GM12878 (cell line): ENCODE measurements at regions not wholly inside any gene's neighbourhood (a gene's known extent, or its start where the extent isn't known, plus 50 kb on each side); places are given as distances from the start of the nearest gene placed in this dataset.

Experiments
- ATAC-seq: fragments of 200-7000 bp; cut with Tn5 transposase; 3 replicates; pipeline ENCODE4 v1.9.1; 2020; ENCODE audit warnings: mild to moderate bottlenecking, moderate library complexity
- BruUV-seq: library from RNA; stranded (reverse); fragments of 400-500 nt; replicated peaks from 2 replicates; lab custom pipeline; 2021; lab: Mats Ljungman, UMichigan
- CTCF ChIA-PET: fragments of 300-600 bp; sonication (Branson Sonifier 250); formaldehyde crosslinking; extraction: SDS; loops from one replicate; lab custom pipeline; 2021; ENCODE audit warnings: inconsistent platforms; lab: Yijun Ruan, JAX
- POLR2A ChIA-PET: fragments of 350-600 bp; formaldehyde crosslinking; extraction: SDS; loops from one replicate; lab custom pipeline; 2021; ENCODE audit warnings: inconsistent platforms; lab: Charles Lee
- RAD21 ChIA-PET: fragments of 300-600 bp; sonication (Branson Sonifier 250); formaldehyde crosslinking; loops from one replicate; lab custom pipeline; 2023; ENCODE audit warnings: antibody characterized with exemption; ENCODE audit not compliant: unreplicated experiment; lab: Charles Lee
- SMC1A ChIA-PET: fragments of 300-600 bp; sonication (Branson Sonifier 250); formaldehyde crosslinking; loops from one replicate; lab custom pipeline; 2023; ENCODE audit not compliant: unreplicated experiment, uncharacterized antibody; lab: Charles Lee
- DNase-seq: peaks from one replicate; pipeline ENCODE4 v3.0.0-alpha.2; 2011; ENCODE audit warnings: low read depth, low spot score
- FAIRE-seq: peaks from 3 replicates; lab custom pipeline; 2011; peaks lifted over from hg19 to GRCh38; lab: Jason Lieb, UNC
- H2AFZ ChIP-seq: 2 replicates; pipeline ENCODE4 v1.6.0; 2011; ENCODE audit warnings: low read depth, low read length, control low read depth; ENCODE audit not compliant: control insufficient read depth
- H3K27ac ChIP-seq: 2 replicates; pipeline ENCODE4 v1.5.1; 2011; ENCODE audit warnings: control low read depth; ENCODE audit not compliant: control insufficient read depth, insufficient read depth
- H3K27me3 ChIP-seq, 2 experiments: replicated peaks in 1 of 2; 2 replicates each; pipeline versions ENCODE4 v1.6.0 to v1.6.1; 2011; ENCODE audit warnings: low read length in 1 of 2; ENCODE audit not compliant: control insufficient read depth in 2 of 2, insufficient read depth in 2 of 2
- H3K36me3 ChIP-seq, 2 experiments: 2 replicates each; pipeline ENCODE4 v1.5.1; 2011; ENCODE audit warnings: low read length in 1 of 2; ENCODE audit not compliant: control insufficient read depth in 2 of 2, insufficient read depth in 2 of 2
- H3K4me1 ChIP-seq: 2 replicates; pipeline ENCODE4 v1.6.1; 2011; ENCODE audit warnings: mild to moderate bottlenecking, low read length, moderate library complexity, mixed read lengths; ENCODE audit not compliant: control insufficient read depth, insufficient read depth
- H3K4me2 ChIP-seq: 2 replicates; pipeline ENCODE4 v1.6.0; 2011; ENCODE audit warnings: control low read depth; ENCODE audit not compliant: control insufficient read depth, insufficient read depth
- H3K4me3 ChIP-seq: fragments of 200-600 bp; sonication (generic); 2 replicates; pipeline ENCODE4 v1.5.1; 2016
- H3K79me2 ChIP-seq: 2 replicates; pipeline ENCODE4 v1.6.0; 2011; ENCODE audit warnings: low read length; ENCODE audit not compliant: control insufficient read depth, insufficient read depth
- H3K9ac ChIP-seq: 2 replicates; pipeline ENCODE4 v1.8.0; 2011; ENCODE audit warnings: low read length, control low read depth, mixed read lengths; ENCODE audit not compliant: control insufficient read depth, insufficient read depth
- H3K9me3 ChIP-seq: replicated peaks from 3 replicates; pipeline ENCODE4 v1.5.1; 2011; ENCODE audit warnings: mild to moderate bottlenecking, low read length; ENCODE audit not compliant: control insufficient read depth, insufficient read depth
- H4K20me1 ChIP-seq: 2 replicates; pipeline ENCODE4 v1.6.0; 2011; ENCODE audit not compliant: control insufficient read depth, insufficient read depth
- BCL3 ChIP-seq: IDR thresholded peaks from 2 replicates; pipeline ENCODE4 v1.6.1; 2011; ENCODE audit warnings: borderline replicate concordance, low read depth, mild to moderate bottlenecking, moderate library complexity, low read length; ENCODE audit not compliant: insufficient read depth, poor library complexity, severe bottlenecking
- KLF5 ChIP-seq: fragments of 450-650 bp; IDR thresholded peaks from 2 replicates; pipeline ENCODE4 v1.6.1; 2014; ENCODE audit warnings: mild to moderate bottlenecking; ENCODE audit not compliant: partially characterized antibody
- RUNX3 ChIP-seq: IDR thresholded peaks from 2 replicates; pipeline ENCODE4 v1.6.1; 2012; ENCODE audit warnings: low read length, inconsistent platforms
- SIX5 ChIP-seq: IDR thresholded peaks from 2 replicates; pipeline ENCODE4 v1.6.1; 2011; ENCODE audit warnings: mild to moderate bottlenecking, low read depth, low read length, moderate library complexity; ENCODE audit not compliant: severe bottlenecking
- WRNIP1 ChIP-seq: IDR thresholded peaks from 2 replicates; pipeline ENCODE4 v1.6.1; 2011; ENCODE audit warnings: low read depth, low read length, improper control_type of control experiment, borderline replicate concordance
- ZZZ3 ChIP-seq: IDR thresholded peaks from 2 replicates; pipeline ENCODE4 v1.6.1; 2011; ENCODE audit warnings: low read depth; ENCODE audit not compliant: control insufficient read depth, insufficient read length
- WGBS: methylation state at CpG from one replicate; pipeline ENCODE4 v1.1.6; 2016; ENCODE audit warnings: low lambda C conversion rate; ENCODE audit not compliant: insufficient replicate concordance, insufficient coverage; ENCODE audit errors: missing lambda C conversion rate; 5-methylcytosine and 5-hydroxymethylcytosine counted together
- in situ Hi-C: fragments of 300-500 bp; cut with MboI; formaldehyde crosslinking; loops from 9 replicates; pipeline ENCODE4 v1.14.3; 2018; ENCODE audit warnings: mixed read lengths
- intact Hi-C: fragments of 100-400 bp; cut with micrococcal nuclease; formaldehyde crosslinking; loops from one replicate; pipeline ENCODE4 v1.14.2; 2022; ENCODE audit not compliant: unreplicated experiment
- TF ChIP-seq, protein P1 (sequence below): fragments of 450-650 bp; formaldehyde crosslinking; IDR thresholded peaks from 2 replicates; pipeline ENCODE4 v1.4.0; 2020; ENCODE audit warnings: mild to moderate bottlenecking, moderate library complexity

DNA sequence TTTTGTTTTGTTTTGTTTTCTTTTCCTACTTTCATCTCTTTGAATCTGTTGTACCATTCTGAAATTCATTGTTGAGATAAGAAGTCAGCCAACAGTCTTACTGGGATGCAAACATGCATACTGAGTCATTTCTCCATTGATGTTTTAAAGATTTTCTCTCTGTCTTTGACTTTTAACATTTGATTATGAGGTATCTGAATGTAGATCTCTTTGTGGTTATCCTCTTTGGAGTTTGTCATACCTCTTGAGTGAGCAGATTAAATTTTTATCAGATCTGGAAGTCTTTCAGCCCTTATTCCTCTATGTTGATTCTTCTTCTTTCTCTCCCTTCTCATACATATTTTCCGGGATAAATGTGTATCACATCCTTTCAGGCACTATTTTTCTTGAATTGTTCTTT, 406.9 kb upstream of the NCAM2 start:
- TF ChIP-seq KLF5 (no peak), SIX5 (no peak), ZZZ3 (no peak), RUNX3 (no peak), WRNIP1 (no peak), BCL3 (no peak)
- TF ChIP-seq, protein P1, sequence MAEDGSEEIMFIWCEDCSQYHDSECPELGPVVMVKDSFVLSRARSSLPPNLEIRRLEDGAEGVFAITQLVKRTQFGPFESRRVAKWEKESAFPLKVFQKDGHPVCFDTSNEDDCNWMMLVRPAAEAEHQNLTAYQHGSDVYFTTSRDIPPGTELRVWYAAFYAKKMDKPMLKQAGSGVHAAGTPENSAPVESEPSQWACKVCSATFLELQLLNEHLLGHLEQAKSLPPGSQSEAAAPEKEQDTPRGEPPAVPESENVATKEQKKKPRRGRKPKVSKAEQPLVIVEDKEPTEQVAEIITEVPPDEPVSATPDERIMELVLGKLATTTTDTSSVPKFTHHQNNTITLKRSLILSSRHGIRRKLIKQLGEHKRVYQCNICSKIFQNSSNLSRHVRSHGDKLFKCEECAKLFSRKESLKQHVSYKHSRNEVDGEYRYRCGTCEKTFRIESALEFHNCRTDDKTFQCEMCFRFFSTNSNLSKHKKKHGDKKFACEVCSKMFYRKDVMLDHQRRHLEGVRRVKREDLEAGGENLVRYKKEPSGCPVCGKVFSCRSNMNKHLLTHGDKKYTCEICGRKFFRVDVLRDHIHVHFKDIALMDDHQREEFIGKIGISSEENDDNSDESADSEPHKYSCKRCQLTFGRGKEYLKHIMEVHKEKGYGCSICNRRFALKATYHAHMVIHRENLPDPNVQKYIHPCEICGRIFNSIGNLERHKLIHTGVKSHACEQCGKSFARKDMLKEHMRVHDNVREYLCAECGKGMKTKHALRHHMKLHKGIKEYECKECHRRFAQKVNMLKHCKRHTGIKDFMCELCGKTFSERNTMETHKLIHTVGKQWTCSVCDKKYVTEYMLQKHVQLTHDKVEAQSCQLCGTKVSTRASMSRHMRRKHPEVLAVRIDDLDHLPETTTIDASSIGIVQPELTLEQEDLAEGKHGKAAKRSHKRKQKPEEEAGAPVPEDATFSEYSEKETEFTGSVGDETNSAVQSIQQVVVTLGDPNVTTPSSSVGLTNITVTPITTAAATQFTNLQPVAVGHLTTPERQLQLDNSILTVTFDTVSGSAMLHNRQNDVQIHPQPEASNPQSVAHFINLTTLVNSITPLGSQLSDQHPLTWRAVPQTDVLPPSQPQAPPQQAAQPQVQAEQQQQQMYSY (CRISPR knock-in tag), result no peak
- 0% methylated on average over 1 of the region's 1 CpG for WGBS

More for the DNA sequence above, 406.9 kb upstream of the NCAM2 start:
- in situ Hi-C loops, result no loop called here
- Histone ChIP-seq H3K9ac (no peak overlapping the region), H3K4me2 (no peak overlapping the region), H2AFZ (no peak overlapping the region), H3K4me3 (no peak overlapping the region), H4K20me1 (no peaks in the 10 kb centered on the region), H3K36me3 (no peaks in the 10 kb centered on the region), H3K27ac (no peak overlapping the region), H3K27me3 (no peaks in the 10 kb centered on the region), H3K79me2 (no peaks in the 10 kb centered on the region), H3K9me3 (no peaks in the 10 kb centered on the region; the same call in 2 of the 3 replicates), H3K4me1 (no peaks in the 10 kb centered on the region)
- BruUV-seq, result no TSS peak
- POLR2A ChIA-PET, result no interaction called here
- RAD21 ChIA-PET, result no interaction called here
- no peak for DNase-seq
- intact Hi-C loops, result no loop called here
- no peak for FAIRE-seq
- CTCF ChIA-PET, result no interaction called here
- SMC1A ChIA-PET, result no interaction called here
- no peak for ATAC-seq
